ENCODE measurements at regions not wholly inside any gene's neighbourhood (a gene's known extent, or its start where the extent isn't known, plus 50 kb on each side); places are given as distances from the start of the nearest gene placed in this dataset.
A peak's percentile ranks its signal among the peaks of the same experiment; 100 is the strongest.
"Not testable (repeated sequence)": the region's sequence is repeated elsewhere in the genome, so short reads cannot be mapped to it uniquely, and the experiment has no call there.

DNA sequence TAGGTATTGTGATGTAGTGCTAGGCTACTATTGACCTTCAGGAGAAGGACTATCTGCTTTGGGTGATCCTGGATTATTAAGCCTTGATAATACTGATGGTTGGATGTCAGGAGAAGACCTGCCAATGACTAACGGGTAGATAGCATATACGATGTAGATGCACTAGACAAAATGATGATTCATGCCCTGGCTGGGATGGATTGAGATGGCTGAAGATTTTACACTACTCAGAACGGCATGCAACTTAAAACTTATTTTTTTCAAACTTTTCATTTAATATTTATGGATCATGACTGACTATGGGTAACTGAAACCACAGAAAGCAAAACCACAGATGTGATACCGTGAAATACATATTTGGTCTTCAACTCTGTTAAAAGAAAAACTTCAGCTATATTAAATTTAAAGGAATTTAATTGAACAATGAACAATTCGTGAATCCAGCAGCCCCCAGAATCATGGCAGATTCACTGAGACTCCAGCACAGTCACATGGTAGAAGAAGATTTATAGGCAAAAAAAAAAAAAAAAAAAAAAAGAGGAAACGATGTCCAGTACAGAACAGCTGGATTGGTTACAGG is 124.6 kb upstream of the CDK13 start:
- DNase-seq: peak in 1 of 4 experiments; percentile 7

DNA sequence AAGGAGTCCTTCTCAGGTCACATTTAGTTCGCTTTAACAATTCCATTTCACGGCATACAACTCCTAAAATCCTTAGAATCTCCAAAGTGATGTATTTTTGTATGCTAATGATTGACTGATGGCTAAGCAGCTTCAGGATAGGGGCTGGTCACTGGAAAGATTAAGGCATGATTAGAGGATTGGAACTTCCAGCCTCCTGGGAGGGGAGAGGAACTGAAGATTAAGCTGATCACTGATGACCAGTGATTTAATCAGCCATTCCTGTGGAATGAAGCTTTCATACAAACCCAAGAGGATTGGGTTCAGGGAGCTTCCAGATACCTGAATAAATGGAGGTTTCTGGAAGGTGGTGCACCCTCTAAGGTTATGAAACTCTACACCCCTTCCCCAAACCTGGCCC is 123.9 kb upstream of the CDK13 start:
- no peak for DNase-seq

DNA sequence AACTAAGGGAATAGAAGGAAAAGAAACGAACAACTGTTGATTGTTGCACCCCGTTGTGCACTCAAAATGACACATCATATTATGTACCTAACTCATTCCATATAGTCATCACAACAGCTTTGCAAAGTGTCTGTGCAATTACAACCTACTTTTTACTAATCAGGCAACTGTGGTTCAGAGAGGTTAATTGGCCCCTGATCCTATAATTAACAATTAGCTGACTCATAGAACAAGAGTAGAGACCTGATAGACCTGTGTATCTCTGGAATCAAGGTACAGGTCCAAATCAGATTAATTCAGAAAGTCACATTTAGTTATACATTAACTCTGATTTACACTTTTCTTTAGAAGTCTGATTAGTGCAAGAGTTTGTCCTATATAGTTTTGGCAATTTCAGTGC is 122.5 kb upstream of the CDK13 start:
- DNase-seq: no peak

DNA sequence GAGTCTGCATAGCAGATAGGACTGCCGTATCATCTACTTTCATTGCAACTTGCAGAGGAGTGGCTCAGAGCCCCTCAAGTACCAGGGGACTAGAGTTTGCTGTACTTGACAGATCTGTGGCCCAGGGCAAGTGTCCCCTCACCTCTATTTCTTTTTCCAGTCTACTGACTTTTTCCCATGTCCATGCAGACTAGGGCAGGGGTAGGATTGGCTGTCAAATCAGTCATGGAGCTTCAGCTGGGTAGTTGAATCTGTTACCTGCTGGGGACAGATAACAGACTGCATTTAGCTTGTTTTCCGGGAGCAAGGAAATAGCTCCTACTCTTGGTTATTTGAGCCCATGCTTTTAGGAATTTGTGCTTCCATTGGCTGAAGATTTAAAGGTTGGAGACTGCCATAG is 121.0 kb upstream of the CDK13 start:
- DNase-seq: no peak

DNA sequence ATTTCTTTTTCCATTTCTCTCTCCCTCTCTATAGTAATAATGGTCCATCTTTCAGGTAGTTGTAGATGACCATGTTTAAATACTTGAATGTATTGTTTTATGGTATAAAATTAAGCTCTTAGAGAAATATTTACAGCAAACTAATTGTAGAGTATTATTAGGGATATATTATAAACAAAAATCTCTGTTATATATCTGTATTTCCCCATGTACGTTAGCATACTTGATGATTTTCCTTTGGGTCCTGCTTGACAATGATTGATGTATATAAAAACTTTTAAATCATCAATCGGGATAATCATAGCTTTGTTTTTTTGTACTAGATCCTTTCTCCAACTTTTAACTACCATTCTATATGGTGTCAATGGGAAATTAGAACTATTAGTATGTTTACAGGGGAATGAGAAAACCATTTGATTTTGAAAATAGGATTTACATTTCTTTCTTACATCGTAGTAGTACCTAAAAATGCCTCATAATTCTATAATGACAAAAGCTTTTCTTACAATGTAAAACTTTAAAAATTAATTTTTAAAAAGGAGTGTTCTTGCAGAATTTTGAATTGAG is 117.5 kb upstream of the CDK13 start:
- DNase-seq: no peak

DNA sequence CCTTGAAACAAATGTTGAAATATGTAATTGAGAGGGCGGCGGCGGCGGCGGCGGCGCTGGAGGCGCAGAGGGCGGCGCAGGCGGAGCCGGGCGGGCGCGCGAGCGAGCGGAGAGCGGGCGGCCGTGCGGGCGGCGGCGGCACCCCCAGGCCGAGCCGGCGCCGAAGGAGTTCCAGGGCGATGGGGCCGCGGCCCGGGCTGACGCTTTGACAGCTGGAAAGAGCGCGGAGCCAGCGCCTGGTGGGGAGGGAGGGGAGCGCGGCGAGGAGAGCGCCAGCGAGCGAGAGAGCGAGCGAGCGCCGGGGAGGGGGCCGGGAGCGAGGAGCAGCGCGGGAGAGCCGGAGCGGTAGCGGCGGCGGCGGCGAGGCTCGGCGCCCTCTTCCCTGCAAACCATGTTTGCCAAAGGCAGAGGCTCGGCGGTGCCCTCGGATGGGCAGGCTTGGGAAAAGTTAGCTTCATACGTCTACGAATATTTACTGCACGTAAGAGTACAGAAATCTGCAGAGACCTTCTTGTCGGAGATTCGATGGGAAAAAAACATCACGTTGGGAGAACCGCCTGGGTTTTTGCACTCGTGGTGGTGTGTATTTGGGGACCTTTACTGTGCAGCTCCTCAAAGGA is 116.8 kb upstream of the CDK13 start:
- DNase-seq: peak; percentile 49 to 69 (median 52)

DNA sequence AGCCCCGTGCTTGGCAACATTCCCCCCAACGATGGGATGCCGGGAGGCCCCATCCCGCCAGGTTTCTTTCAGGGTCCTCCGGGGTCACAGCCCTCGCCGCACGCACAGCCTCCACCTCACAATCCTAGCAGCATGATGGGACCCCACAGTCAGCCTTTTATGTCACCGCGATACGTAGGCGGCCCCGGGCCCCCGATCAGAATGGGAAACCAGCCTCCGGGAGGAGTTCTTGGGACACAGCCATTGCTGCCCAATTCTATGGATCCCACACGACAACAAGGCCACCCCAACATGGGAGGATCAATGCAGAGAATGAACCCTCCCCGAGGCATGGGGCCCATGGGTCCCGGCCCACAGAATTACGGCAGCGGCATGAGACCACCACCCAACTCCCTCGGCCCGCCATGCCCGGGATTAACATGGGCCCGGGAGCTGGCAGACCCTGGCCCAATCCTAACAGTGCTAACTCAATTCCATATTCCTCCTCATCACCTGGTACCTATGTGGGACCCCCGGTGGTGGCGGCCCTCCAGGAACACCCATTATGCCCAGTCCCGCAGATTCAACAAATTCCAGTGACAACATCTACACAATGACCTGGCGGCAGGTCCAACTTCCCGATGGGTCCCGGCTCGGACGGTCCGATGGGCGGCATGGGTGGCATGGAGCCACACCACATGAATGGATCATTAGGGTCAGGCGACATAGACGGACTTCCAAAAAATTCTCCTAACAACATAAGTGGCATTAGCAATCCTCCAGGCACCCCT is 116.0 kb upstream of the CDK13 start:
- not testable (repeated sequence) for DNase-seq

DNA sequence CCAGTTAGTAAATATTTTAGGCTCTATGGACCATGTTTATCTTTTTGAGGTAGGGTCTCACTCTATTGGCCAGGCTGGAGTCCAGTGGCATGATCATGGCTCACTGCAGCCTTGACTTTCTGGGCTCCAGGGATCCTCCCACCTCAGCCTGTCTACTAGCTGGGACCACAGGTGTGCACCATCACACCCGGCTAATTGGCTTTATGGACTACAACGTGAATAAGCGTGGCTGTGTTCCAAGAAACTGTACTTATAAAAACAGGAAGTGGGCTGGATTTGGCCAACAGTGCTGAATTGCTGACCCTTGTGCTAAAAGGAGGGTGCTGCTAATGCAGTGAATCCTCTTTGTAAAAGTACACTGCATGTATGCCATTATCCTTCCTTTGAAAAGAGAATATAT is 111.7 kb upstream of the CDK13 start:
- peak; percentile 44 to 66 (median 54) for DNase-seq

DNA sequence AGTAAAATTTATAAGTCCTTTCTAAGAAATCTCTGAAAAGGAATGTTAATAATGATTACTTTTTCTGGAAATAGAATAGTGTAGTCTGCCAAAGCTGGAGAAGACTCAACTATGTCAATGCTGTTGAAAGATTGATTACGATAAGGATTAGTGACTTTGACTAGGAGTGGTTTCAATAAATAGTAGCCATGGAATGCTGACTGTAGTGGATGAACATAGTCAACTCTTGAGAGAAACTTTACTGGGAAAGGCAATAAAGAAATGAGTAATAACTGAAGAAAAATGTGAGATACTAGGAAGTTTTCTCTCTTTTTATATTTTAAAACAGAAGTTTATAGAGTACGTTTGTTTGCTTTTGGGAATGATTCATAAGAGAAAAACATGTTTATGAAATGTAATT is 105.0 kb upstream of the CDK13 start:
- no peak for DNase-seq

DNA sequence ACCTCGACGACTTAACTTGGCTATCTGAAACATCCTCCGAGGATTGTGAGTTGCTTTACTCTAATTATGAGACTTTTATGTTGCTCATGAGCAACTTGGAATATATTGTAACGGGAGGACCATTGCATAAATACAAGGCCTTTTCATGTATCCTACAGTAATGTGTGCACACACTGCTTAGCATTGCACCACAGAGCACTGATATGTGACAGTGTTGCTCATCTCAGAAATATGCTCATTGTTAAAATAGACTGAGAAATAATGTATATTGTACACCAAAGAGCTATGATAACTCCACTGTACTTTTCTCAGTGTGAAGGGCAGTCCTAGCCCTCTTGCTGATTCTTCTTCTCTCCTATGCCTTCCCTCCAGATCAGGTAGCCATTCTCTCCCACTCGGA is 102.8 kb upstream of the CDK13 start:
- no peak for DNase-seq

DNA sequence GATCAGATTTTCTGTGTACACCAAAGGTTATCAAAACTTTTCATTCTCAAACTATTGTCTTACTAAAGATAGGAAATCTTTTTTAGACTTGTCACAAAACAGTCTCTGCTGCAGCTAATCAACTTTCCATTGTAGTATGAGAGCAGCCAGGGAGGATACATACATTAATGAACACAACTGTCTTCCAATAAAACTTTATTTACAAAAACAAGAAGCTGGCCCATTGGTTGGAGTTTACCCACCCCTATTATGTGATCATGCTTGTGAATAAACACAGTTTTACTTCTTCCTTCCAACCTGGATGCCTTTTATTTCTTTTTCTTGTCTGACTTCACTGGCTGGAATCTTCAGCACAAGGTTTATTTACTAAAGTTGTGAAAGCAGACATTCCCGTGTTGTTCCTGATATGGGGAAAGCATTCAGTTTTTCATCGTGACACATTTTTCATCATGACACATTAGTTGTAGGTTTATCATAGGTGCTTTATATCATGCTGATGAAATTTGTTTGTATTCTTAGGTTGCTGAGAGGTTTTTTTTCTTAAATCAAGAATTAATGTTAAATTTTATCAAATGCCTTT is 98.5 kb upstream of the CDK13 start:
- DNase-seq: no peak

DNA sequence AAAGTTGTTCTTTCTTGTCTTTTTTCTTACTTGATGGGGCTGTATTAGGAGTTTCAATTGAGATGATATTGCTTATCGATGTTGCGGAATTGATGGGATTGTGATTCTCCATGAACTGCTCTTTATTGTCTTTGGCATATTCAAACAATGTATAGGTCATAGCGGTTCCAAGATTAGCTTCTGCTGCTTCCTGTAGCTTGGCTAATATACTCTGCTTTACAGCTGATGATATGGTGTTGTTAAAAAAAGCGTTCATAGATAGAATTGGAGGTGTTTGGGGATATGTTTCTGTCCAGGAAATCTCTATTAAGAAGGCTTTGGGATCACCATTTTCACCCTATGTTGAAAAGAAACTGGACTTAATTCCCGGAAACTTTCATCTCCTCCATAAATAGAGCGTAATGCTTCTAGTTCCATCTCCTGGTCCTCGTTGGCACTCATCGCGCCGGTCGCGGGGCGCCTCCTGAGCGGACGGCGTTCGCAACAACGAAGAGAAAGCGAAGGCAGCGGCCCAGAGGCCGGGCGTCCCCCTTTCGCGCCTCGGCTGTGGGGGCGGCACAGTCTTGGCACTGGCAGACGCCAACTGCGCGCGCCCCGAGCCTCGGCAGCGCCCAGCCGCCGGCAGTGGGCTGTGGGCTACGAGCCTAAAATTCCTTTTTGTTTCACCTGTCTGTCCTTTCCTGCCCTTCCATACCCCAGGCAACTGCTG is 95.3 kb upstream of the CDK13 start:
- not testable (repeated sequence) for DNase-seq

DNA sequence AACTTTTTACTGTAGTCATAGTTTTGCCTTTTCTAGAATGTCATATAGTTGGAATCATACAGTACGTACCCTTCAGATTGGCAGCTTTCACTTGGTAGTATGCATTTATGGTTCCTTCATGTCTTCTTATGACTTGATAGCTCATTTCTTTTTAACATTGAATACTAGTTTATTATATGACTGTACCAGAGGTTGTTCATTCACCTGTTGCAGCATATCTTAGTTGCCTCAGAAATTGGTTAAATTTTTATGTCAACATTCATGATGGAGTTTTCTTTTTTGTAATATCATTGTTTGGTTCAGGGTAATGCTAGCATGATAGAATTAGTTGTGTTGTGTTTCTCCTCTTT is 94.8 kb upstream of the CDK13 start:
- no peak for DNase-seq

DNA sequence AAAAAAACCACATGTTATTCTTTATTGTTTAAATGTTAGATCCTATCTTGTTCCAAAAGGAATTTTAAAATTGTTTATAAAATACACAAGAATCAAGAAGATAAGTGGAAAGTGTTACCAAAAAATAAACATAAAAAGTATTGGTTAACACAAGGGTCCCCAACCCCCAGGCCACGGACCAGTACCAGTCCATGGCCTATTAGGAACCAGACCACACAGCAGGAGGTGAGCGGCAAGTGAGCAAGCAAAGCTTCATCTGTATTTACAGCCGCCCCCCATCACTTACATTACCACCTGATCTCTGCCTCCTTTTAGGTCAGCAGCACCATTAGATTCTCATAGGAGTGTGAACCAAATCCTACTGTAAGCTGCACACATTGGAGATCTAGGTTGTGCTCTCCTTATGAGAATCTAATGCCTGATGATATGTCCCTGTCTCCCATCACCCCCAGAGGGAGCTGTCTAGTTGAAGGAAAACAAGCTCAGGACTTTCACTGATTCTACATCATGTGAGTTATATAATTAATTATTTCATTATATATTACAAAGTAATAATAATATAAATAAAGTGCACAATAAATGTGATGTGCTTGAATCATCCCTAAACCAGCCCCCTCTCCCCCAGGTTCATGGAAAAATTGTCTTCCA is 86.3 kb upstream of the CDK13 start:
- peak in 2 of 4 experiments; percentile 5 to 14 for DNase-seq

DNA sequence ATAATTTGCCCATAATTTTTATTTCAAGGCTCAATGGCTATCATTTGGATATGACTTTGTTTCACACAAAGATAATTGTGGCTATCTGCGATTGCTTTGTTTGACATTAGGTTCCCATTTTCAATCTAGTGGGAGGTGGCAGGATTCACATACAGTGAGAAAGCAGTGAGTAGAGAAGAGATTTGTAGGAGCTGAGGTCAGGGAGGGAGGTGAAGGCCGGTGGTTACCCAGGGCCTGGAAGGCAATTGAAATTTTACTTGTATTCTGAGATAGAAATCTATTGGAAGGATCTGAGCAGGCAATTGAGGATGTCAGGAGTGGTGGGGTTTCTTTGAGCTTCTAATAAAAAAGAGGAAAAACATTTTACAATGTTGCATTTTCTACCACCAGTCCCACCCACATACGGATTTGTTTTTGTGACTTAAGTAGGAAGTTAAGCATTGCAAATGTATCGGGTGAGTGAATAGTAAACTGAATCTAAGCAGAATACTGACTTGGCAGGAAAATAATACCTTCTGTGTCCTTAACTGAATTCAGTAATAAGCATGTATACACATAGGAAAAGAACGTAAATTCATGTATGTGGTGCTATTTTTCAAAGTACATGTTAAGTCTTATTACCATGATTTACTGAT is 80.1 kb upstream of the CDK13 start:
- peak; percentile 24 to 87 (median 58) for DNase-seq

DNA sequence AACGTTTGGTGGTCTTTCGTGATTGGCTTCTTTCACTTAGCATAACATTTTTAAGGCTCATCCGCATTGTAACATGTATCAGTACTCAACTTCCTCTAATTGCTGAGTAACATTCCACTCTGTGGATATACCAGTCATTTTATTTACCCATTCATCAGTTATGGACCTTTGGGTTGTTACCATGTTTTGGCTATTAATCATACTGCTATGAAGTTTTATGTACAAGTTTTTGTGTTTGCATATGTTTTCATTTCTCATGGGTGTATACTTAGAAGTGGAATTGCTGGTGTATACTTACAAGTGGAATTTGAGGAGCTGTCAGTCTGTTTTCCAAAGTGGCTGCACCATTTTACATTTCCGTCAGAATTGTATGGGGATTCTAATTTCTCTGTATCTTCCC is 78.4 kb upstream of the CDK13 start:
- not testable (repeated sequence) for DNase-seq

DNA sequence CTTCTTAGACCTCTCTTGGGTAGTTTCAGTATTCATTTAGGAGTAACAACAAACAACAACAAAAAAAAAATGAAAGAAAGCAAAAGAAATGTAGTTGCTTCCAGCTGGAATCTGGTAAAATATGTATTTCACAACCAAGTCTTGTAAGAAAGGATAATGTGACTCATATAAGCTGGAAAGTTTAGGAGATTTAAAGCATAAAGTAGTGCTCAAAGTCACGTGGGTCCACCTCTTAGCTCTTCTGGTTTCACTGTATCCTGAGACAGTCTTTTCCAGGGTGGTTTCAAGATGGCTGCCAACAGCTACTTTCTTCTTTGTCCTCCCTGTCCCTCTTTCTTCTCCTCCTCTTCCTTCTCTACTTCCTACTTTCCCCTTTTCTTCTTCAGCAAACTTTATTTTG is 69.5 kb upstream of the CDK13 start:
- DNase-seq: no peak

DNA sequence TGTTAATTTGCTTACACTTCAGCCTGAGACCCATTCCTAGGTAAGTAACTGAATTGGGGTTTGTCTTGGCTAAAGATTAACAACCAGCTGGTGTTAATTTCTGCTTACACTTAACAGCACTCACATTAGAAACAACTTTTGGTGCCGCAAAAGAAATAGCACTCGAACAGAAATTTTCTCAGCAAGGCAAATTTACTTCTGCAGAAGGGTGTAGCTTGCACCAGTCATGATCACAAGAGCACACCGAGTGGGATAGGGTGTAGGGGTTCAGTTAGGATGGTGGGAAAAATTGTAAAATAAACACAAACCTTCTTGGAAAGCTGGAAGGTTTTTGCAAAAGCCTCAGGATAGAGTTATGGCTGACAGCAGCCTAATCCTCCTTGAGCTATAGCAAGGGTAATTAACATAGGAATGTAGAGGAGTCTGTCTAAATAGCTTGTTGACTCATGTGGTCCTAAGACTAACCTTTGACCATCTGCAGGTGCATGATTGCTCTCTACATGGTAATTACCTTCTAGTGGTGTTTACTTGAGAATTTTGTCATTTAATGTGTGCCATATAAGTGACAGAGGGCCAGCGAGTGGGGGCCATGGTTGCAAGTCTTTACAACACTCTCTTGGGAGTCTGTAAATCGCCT is 67.8 kb upstream of the CDK13 start:
- no peak for DNase-seq

DNA sequence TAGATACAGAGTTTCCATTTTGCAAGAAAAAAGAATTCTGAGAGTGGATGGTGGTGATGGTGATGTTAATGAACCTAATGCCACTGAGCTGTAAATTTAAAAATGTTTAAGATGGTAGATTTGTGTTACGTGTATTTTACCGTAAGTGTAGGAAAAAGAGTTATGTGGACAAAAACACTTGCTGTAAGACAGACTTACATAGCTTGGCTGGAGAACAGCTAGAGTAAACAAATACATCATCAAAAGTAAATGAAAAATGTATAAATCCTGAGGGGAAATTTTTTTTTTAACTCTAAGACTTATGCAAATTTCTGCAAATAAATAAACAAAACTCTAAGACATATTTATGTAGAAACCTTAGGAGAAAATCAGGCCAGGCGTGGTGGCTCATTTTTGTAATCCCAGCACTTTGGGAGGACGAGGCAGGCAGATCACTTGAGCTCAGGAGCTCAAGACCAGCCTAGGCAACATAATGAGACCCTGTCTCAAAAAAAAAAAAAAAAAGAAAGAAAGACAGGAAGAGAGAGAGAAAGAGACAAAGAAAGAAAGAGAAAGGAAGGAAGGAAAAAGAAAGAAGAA is 66.2 kb upstream of the CDK13 start:
- no peak for DNase-seq

DNA sequence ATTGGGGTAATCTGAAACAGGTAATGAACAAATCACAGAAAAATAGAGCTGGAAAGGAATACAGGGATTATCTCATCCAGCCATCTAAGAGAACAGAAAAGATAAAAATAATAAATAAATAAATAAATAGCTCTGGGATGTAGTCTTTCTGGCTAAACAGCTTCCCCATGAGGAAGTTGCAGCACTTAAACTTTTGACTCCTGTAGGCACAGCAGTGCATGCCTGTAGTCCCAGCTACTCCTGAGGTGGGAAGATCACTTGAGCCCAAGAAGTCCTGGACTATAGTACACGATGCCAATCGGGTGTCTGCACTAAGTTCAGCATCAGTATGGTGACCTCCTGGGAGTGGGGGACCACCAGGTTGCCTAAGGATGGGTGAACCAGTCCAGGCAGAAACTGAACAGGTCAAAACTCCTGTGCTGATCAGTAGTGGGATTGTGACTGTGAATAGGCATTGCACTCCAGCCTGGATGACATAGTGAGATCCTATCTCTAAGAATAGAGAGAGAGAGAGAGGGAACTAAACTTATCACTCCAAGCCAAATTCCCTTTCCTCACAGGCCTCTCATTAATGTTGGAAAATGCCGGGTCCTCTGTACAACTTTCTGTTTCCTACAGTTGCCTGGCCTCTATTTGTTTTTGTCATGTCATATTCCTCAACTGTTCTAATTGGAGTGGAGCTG is 61.7 kb upstream of the CDK13 start:
- peak in 2 of 4 experiments; percentile 20 to 24 for DNase-seq
